GM12872 (cell line): ENCODE measurements at regions not wholly inside any gene's neighbourhood (a gene's known extent, or its start where the extent isn't known, plus 50 kb on each side); places are given as distances from the start of the nearest gene placed in this dataset.

Experiments
- TF ChIP-seq, protein P1 (sequence below): IDR thresholded peaks from 3 replicates; pipeline ENCODE4 v1.5.1; 2011; ENCODE audit warnings: low read depth, mild to moderate bottlenecking, low read length, moderate library complexity; ENCODE audit not compliant: insufficient read depth

- TF ChIP-seq, protein P1, sequence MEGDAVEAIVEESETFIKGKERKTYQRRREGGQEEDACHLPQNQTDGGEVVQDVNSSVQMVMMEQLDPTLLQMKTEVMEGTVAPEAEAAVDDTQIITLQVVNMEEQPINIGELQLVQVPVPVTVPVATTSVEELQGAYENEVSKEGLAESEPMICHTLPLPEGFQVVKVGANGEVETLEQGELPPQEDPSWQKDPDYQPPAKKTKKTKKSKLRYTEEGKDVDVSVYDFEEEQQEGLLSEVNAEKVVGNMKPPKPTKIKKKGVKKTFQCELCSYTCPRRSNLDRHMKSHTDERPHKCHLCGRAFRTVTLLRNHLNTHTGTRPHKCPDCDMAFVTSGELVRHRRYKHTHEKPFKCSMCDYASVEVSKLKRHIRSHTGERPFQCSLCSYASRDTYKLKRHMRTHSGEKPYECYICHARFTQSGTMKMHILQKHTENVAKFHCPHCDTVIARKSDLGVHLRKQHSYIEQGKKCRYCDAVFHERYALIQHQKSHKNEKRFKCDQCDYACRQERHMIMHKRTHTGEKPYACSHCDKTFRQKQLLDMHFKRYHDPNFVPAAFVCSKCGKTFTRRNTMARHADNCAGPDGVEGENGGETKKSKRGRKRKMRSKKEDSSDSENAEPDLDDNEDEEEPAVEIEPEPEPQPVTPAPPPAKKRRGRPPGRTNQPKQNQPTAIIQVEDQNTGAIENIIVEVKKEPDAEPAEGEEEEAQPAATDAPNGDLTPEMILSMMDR, result no peak
Measured at GRCh38 chr4:111043286-111043685, 420.4 kb upstream of the PITX2 start.

DNA sequence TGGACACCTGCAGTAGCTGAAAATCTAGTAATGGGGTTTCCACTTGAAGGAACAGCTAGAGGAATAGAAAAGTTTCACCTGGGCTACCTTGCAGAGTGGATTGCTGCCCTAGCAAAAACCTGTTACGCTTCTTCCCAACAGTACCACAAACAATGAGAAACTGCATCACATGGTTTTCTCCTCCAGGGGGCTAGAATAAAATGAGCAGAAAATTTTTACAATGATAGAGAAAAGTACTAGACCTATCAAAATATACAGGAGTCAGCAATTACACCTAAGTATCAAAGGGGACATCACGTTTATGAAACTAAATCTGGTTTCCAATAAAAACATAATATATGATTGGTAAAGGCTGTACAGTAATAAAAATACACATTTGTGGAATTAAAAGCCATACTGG is 423.1 kb upstream of the PITX2 start:
- TF ChIP-seq, protein P1, result 0 out of 3 replicates have a peak, but pooled peaks have one; percentile 6

DNA sequence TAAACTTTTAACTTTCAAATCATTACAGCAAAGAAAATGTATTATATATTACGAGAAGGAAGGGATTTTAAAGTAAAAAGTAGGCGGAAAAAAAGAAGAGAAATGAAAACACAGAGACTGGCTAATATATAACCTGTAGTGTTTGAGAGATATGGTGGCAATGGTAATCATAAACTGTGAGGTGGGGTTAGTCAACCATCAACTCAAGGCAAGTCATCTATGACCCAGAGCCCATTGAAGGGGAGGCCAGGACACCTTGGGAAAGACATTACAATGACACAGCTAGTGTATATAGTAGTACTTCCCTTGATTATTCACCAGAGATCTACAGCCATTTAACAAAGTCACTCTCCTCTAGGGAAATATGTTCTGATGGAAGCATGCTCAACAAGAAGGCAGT is 423.9 kb upstream of the PITX2 start:
- TF ChIP-seq, protein P1, result no peak

- TF ChIP-seq, protein P1, result no peak
Measured at GRCh38 chr4:111048316-111048715, 425.4 kb upstream of the PITX2 start.

DNA sequence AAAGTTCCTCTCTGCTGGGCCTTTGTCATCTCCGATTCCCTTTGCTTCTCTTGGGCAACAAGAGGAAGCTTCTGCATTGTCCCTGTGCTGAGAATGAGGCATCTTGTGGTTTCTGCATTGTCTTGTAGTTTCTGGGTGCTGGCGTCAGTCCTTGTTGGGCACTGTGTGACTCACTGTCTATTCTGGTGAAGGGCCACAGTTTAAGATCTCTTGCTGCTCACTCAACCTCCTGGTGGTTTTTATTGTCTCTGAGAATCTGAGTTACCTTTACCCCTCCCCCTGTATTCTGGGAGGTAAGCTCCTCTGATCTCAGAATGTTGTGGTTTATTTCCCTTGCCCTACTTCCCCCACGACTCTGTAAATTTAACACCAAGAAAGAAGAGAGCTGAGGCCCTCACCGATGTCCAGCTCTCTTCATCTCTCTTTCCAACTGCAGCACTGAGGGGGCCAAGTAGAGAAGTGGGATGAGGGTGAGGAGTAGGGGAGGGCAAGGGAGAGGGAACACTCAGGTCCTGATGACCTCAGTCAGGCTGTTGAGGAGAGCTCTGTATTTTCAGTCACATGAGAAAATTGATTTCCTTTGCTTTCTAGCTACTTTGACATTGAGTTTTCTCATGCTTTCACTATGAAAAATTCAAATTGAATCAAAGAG is 441.6 kb upstream of the PITX2 start:
- TF ChIP-seq, protein P1, result no peak

DNA sequence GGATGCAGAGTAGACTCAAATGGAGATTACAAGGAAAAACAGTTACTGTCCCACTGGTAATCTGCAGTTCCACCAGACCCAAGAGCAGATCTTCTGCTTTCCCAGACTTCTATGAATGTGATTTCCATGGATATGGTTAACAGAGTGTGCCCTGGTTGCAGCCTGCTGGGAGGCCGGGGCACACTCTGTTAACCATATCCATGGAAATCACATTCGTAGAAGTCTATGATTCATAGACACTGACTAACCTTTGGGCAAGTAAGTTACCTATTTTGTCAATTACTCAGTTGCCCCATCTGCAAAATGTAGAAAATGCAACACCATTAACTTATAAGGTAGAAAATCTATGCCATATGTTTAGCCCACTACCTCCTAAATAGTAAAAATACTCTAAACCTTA is 443.1 kb upstream of the PITX2 start:
- TF ChIP-seq, protein P1, result no peak

- TF ChIP-seq, protein P1, result no peak
Measured at GRCh38 chr4:111066447-111066846, 443.6 kb upstream of the PITX2 start.

DNA sequence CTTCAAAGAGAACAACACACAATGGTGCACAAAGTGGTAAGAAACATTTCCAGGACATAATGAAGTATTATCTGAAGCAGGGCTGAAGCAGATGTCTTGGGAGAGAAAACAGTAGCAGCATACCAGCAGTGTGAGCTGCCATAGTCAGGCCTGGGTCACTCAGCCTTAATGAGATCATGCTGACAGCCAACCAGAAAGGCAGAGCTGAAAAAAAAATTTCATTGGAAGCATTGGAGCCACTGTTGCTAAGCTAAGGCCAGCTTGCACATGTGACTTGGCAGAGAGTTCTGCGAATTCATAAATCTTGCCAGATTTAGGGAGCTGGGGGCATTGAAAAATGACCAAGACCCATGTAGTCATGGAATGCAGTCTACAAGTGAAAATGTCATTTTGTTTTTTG is 444.0 kb upstream of the PITX2 start:
- TF ChIP-seq, protein P1, result no peak
